ENCODE measurements at regions not wholly inside any gene's neighbourhood (a gene's known extent, or its start where the extent isn't known, plus 50 kb on each side); places are given as distances from the start of the nearest gene placed in this dataset.

DNA sequence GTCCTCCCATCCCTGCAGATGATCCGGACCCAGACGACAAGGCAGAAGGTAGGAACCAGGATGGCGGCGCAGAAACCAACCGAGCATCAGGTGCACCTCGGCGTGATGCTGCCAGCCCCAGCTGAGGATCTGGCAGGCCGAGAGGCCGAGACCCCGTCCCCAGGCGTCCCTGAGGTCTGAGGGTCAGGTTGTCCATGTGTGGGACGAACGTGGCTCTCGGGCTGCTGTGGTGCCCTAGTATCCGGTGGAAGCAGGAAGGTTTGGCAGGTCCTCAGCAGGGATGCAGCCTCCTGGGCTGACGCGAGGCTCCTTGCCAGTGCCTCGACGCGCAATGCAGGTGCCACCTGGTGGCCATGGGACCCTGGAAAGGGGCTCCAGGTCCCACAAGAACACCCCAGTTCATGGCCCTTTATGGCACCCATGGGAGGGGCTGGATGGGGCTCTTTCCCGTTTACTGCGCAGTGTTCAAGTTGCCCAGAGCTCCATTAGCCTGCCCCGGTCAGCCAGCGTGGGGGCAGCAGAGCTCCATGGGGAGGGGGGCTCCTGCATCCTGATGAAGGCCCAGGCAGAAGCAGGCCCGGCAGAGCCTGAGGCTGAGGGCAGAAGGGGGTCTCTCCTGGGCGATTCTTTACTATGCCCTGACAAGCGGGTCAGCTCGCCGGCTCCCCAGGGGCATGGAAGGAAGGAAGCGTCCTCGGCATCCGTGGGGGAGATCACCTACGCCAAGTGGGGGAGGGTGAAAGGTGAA lies 129.9 kb downstream of the CTTN start:
- no peaks in the 10 kb centered on the region for H3K4me1 Mint-ChIP-seq
- ATAC-seq, result no peak
- H3K36me3 Mint-ChIP-seq (ENCODE audit: low read depth), result no peaks in the 10 kb centered on the region
- H3K9me3 ChIP-seq (ENCODE audit: control insufficient read depth, low read length, poor library complexity, severe bottlenecking), result no peaks in the 10 kb centered on the region
- H3K27ac Mint-ChIP-seq, result no peak overlapping the region
- peaks cover 23% of the 10 kb centered on the region for H3K27me3 Mint-ChIP-seq
- no peak for DNase-seq
- no peak overlapping the region for H3K4me3 Mint-ChIP-seq

DNA sequence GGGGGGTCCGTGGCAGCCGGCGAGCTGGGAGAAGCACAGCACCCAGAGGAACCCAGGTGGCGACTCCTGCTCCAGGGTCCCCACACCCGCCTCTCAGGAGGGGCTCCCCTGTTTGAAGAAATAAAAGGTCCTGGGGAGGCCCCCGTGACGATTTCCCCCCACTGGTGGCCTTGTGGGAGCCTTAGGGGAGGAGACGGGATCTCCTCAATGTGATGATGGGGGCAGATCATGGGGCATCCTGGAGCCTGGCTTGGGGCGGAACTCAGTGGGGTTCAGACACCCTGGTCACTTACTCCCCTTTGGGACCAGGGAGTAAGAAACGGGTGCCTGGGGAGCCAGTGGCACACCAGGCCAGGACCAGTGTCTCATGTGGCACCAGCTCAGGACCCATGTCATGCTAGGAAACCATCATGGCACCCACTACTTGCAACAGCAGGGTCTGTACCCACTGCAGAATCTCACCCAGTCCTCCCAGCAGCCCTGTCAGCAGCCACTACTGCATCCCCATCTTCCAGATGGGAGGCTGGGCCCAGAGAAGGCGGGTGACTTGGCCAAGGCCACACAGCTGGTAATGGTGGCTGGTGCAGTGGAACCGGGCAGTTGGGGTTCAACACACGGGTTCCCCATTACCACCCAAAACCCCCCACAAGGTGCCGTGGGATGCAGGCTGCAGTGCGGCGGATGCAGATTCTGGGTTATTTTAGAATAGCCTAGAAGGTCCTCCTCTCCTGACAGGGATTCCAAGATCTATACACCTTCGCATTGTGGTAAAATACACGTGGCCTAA lies 130.7 kb downstream of the CTTN start:
- H3K9me3 ChIP-seq (ENCODE audit: control insufficient read depth, low read length, poor library complexity, severe bottlenecking), result no peaks in the 10 kb centered on the region
- DNase-seq (no peak), ATAC-seq (no peak)
- Mint-ChIP-seq H3K36me3 (ENCODE audit: low read depth) (no peaks in the 10 kb centered on the region), H3K27ac (no peak overlapping the region), H3K4me1 (no peaks in the 10 kb centered on the region), H3K4me3 (no peak overlapping the region), H3K27me3 (peaks cover 16% of the 10 kb centered on the region)

DNA sequence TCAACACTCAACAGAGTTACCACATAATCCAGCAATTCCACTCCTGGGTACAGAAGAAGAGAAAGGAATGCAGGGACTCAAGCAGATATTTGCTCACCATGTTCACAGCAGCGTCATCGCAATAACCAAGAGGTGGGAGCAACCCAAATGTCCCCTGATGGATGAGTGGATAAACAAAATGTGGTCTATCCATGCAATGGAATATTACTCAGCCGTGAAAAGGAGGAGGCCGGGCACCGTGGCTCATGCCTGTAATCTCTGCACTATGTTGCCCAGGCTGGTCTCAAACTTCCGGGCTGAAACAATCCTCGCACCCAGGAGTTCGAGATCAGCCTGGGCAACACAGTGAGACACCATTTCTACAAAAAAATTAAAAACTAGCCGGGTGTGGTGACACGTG lies 131.7 kb downstream of the CTTN start:
- no peak overlapping the region for H3K4me3 Mint-ChIP-seq
- no peak for ATAC-seq
- peaks cover 11% of the 10 kb centered on the region for H3K27me3 Mint-ChIP-seq
- H3K36me3 Mint-ChIP-seq (ENCODE audit: low read depth), result no peaks in the 10 kb centered on the region
- DNase-seq, result no peak
- no peaks in the 10 kb centered on the region for H3K4me1 Mint-ChIP-seq
- no peak overlapping the region for H3K27ac Mint-ChIP-seq
- H3K9me3 ChIP-seq (ENCODE audit: control insufficient read depth, low read length, poor library complexity, severe bottlenecking), result no peaks in the 10 kb centered on the region

DNA sequence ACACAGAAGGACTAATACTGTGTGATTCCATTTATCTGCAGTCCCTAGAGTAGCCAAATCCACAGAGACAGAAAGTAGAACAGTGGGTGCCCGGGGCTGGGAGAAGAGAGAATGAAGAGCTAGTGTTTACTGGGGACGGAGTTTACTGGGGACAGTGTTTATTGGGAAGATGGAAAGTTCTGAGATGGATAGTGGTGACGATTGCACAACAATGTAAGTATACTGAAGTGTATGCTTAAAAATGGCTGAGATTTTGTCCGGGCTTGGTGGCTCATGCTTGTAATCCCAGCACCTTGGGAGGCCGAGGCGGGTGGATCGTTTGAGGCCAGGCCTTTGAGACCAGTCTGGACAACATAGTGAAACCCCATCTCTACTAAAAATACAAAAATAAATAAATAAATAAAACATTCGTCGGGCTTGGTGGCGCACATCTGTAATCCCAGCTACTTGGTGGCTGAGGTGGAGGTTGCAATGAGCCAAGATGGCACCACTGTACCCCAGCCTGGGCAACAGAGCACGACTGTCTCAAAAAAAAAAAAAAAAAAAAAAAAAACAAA lies 132.4 kb downstream of the CTTN start:
- Mint-ChIP-seq H3K4me1 (no peaks in the 10 kb centered on the region), H3K27me3 (peaks cover 11% of the 10 kb centered on the region), H3K27ac (no peak overlapping the region), H3K4me3 (no peak overlapping the region), H3K36me3 (ENCODE audit: low read depth) (no peaks in the 10 kb centered on the region)
- DNase-seq (no peak), ATAC-seq (no peak)
- H3K9me3 ChIP-seq (ENCODE audit: control insufficient read depth, low read length, poor library complexity, severe bottlenecking), result no peaks in the 10 kb centered on the region

DNA sequence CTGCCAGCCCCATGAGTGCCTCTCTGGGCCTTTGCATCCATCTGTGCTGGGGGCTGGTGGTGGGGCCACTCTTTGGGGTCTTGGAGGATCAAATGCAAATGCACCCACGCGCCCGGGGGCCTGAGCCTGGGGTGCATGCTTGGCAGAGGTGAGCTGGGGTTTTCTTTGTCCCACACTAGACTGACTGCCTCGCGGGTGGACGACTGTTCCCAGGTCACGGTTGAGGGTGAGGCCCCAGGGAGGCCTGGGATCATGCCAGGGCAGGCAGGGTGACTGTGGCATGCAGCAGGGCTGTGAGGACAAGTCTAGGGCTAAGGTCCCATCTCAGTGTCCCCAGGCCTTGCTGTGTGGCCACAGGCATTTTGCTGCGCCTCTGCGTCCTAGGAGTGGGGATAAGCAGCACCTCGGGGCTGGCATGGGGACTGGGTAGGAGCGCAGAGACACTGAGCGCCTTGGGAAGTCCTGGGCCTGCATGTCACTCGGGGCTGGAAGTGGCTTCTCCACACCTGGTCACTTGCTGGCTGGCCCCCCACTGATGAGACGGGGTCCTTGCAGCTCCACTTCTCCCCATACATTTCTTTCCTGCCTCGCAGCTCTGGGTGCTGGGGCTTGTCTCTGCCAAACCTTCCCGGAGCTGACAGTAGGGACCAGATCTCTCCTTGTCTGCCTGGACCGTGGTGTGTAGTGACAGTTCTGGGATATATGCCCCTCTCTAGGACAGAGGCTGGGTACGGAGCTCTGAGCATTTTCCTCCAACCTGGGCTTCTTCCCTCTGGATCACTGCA lies 133.1 kb downstream of the CTTN start:
- no peaks in the 10 kb centered on the region for H3K9me3 ChIP-seq (ENCODE audit: control insufficient read depth, low read length, poor library complexity, severe bottlenecking)
- no peaks in the 10 kb centered on the region for H3K4me1 Mint-ChIP-seq
- DNase-seq (peak in 1 of 3 donors; percentile 4), ATAC-seq (no peak)
- H3K27ac Mint-ChIP-seq, result no peak overlapping the region
- no peak overlapping the region for H3K4me3 Mint-ChIP-seq
- H3K36me3 Mint-ChIP-seq (ENCODE audit: low read depth), result no peaks in the 10 kb centered on the region
- H3K27me3 Mint-ChIP-seq, result peaks cover 11% of the 10 kb centered on the region

DNA sequence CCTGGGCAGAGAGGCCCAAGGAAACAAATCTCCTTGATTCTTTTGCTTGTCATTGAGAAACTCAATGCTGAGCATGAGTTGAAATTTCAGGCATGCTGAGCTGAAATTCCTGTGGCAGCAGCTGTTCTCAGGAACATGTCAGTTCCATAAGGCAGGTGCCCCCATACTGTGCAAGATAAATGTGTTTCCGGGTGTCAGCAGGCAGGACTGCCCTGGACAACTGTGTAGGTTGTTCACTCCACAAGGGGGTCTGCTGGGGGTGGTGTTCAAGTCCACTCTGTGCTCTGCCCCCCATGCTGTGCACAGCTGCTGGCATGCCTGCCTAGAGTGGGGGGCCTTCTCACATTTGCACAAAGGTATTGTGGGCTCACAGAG lies 133.7 kb downstream of the CTTN start:
- H3K9me3 ChIP-seq (ENCODE audit: control insufficient read depth, low read length, poor library complexity, severe bottlenecking), result no peaks in the 10 kb centered on the region
- Mint-ChIP-seq H3K27ac (no peak overlapping the region), H3K4me3 (no peak overlapping the region), H3K36me3 (ENCODE audit: low read depth) (no peaks in the 10 kb centered on the region), H3K4me1 (no peaks in the 10 kb centered on the region), H3K27me3 (peaks cover 11% of the 10 kb centered on the region)
- DNase-seq, result no peak
- no peak for ATAC-seq

DNA sequence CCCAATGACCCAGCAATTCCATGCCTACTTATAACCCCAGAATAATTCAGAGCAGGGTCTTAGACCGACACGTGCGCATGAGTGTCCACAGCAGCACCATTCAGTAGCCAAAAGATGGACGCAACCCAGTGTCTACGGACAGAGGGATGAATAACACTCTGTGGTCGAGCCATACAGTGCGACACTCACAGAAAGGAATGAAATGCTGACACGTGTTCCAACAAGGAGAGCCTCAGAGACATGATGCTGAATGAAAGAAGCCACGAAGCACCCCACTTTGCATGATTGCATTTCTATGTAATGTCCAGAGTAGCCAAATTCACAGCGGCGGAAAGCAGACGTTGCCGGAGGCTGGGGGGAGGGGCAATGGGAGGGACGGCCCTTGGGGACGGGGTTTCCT lies 134.4 kb downstream of the CTTN start:
- Mint-ChIP-seq H3K27me3 (peaks cover 6% of the 10 kb centered on the region), H3K4me1 (no peaks in the 10 kb centered on the region), H3K36me3 (ENCODE audit: low read depth) (no peaks in the 10 kb centered on the region), H3K4me3 (no peak overlapping the region), H3K27ac (no peak overlapping the region)
- DNase-seq (no peak), ATAC-seq (no peak)
- no peaks in the 10 kb centered on the region for H3K9me3 ChIP-seq (ENCODE audit: control insufficient read depth, low read length, poor library complexity, severe bottlenecking)

DNA sequence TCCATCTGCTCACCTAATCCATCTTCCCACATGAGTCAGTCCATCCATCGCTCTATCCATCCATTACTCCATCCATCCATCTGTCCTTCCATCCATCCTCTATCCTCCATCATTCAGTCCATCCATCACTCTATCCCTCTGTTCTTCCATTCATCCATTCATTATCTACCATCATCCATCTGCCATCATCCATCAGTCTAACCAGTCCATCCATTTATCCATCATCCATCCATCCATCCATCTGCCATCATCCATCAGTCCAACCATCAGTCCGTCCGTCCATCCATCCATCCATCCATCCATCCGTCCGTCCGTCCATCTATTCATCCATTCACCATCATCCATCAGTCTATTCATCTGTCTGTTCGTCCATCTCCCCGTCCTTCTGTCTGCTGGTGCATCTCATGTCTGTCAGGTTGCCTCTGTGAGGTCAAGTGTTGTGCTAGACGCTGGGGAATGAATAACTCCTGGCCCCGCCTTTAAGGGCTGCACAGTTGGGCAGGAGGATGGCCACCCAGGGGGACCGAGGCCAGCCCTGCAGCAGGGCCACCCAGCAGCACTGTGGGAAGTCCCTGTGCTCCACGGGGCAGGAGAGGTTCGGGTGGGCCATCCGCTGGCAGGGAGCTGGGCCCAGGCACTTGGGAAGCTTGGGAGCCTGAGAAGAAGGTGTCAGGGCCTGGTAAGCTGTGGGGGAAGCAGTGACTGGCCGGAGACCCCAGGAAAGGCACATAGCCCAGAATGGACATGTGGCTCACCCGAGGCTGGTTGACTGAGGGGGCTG lies 137.1 kb downstream of the CTTN start:
- Mint-ChIP-seq H3K27me3 (peaks cover 5% of the 10 kb centered on the region), H3K27ac (no peak overlapping the region), H3K36me3 (ENCODE audit: low read depth) (no peaks in the 10 kb centered on the region), H3K4me1 (no peaks in the 10 kb centered on the region), H3K4me3 (no peak overlapping the region)
- DNase-seq (no peak), ATAC-seq (no peak)
- H3K9me3 ChIP-seq (ENCODE audit: control insufficient read depth, low read length, poor library complexity, severe bottlenecking), result no peaks in the 10 kb centered on the region

DNA sequence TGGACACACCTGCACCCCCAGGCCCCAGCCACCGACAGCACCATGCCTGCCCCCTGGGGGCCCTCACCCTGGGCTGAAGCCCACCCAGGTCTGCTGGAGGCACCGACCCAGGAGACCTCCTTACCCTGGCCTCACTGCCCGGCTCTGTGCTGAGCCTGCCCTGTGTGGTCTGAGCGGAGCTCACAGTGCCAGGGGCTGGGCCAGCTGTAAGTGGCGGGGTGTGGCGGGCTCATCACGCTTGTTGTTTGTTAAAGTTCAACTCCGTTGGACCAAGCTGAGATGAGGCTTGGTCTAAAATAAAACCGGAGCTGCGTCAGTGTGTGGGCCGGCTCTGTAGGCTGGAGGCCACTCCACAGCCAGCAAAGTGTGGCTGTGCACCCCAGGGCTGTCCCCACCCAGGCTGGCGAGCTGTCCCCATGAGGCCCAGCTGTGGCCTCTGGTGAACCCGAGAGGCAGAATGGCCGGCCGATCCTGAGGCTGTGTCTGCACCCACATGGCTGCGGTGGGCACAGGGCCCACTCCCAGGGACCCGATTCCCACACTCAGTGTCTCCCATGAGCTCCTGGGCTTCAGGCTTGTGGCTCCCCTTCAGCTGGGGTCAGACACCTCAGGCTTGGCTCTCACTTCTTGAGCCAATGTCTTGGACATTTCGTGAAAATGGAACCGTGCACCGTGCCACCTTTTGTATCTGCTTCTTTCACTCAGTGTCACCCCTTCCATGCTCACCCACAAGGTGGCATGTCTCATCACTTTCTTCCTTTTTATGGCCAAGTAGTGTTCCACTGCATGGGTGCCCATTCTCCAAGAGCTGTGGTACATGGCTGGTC lies 137.9 kb downstream of the CTTN start:
- H3K9me3 ChIP-seq (ENCODE audit: control insufficient read depth, low read length, poor library complexity, severe bottlenecking), result no peaks in the 10 kb centered on the region
- Mint-ChIP-seq H3K36me3 (ENCODE audit: low read depth) (no peaks in the 10 kb centered on the region), H3K27ac (no peak overlapping the region), H3K4me1 (no peaks in the 10 kb centered on the region), H3K4me3 (no peak overlapping the region), H3K27me3 (peaks cover 5% of the 10 kb centered on the region)
- ATAC-seq, result no peak
- DNase-seq, result no peak

DNA sequence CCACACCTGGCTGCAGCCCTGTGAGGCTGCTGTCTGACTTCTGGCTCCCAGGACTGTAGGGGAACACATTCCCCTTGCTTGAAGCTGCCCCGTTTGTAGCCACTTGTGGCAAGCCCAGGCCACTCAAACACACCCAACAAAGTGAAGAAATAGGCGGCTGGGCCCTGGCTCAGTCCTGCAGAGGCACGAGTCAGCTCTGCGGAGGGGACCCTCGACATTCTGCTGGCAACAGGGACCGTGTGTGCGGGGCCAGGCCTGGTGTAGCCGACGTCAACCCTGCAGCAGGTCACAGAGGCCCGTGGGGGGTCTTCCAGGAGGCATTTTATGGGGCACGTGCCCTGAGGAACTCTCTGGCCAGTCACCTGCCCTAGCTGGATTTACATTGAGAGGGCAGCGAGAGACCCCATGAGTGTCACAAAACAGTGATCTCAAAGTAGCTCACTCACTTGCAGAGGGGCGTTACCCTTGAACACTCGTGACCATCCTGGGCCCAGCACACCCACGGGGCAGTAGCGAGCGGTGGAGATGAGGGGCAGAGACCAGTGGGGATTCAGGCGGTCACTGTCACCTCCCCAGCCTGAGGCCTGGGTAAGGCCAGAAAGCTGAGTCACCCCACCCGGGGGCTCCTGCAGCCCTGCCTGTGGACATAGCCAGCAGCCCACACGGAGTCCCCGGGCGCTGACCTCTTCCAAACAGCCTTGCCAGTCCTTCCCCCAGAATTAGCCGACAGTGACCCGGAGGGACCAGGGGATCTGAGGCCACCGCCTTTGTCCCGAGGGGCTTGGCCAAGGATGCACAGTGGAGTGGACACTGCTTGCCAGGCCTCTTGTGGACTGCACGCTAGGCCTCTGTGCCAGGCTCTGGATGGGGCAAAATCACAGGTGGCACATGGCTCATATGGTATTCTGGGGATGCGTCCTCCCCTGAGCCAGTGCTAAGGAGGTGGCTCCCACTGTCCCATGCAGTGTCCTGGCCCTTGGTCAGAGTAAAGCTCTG lies 139.5 kb downstream of the CTTN start:
- H3K4me1 Mint-ChIP-seq, result no peaks in the 10 kb centered on the region
- DNase-seq, result no peak
- no peak overlapping the region for H3K27ac Mint-ChIP-seq
- ATAC-seq, result no peak
- H3K27me3 Mint-ChIP-seq, result peaks cover 5% of the 10 kb centered on the region
- no peaks in the 10 kb centered on the region for H3K36me3 Mint-ChIP-seq (ENCODE audit: low read depth)
- no peak overlapping the region for H3K4me3 Mint-ChIP-seq
- H3K9me3 ChIP-seq (ENCODE audit: control insufficient read depth, low read length, poor library complexity, severe bottlenecking), result no peaks in the 10 kb centered on the region

DNA sequence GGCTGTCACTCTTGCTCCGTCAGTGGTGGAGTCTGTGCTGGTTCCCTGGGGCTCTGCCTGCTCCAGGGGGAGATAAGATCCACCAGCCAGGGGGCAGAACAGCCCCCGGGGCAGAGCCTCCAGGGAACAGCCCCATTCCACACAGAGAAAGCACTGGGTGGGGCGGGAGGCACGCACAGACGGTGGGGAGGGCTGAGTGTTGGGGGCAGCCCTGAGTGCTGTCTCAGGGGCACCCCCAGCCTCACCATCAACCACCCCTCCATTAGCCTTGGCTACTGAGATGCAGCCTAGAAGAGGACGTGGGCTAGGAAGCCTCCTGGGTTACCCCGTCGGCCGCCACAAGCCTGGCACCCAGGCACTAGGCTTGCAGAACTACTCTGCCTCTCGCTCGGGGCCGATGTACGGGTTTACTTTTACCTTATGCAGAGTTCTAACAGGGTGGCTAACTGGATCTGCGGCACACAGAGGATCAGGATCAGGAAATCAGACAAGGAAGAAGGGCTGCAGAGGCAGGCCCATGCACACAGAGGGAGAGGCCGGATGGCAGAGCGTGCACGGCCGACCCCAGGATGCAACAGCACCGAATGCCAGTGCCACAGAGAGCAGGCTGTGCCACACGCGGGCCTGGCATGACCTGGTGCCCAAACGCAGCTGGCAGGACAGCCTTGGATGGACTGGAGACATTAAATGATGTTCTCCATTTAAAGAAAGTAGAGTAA lies 140.5 kb downstream of the CTTN start:
- Mint-ChIP-seq H3K4me3 (no peak overlapping the region), H3K4me1 (no peaks in the 10 kb centered on the region), H3K36me3 (ENCODE audit: low read depth) (no peaks in the 10 kb centered on the region), H3K27ac (no peak overlapping the region), H3K27me3 (peaks cover 5% of the 10 kb centered on the region)
- no peaks in the 10 kb centered on the region for H3K9me3 ChIP-seq (ENCODE audit: control insufficient read depth, low read length, poor library complexity, severe bottlenecking)
- ATAC-seq (no peak), DNase-seq (no peak)

All from T-helper 17 cell (primary cell).